ENCODE measurements at regions not wholly inside any gene's neighbourhood (a gene's known extent, or its start where the extent isn't known, plus 50 kb on each side); places are given as distances from the start of the nearest gene placed in this dataset.

DNA sequence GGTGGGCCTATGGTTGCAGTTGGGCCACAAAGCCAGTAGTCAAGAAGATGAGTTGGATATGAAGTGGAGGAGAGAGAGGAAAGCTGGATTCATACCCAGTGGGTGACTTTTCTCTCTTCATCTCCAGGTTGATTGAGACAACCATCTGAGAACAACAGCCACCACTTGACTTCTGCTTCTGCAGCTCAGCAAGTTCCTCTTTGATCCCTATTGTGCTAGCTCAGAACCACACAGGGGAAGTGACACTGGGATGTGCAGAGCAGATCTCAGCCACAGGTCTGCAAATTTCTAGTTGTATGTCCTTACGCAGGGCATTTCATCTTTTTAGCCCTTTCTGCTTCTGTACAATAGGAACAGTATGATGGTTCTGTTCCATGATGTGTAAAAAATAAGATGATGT is 459.2 kb upstream of the ARRDC4 start:
- DNase-seq (ENCODE audit: low read depth) = no peak

DNA sequence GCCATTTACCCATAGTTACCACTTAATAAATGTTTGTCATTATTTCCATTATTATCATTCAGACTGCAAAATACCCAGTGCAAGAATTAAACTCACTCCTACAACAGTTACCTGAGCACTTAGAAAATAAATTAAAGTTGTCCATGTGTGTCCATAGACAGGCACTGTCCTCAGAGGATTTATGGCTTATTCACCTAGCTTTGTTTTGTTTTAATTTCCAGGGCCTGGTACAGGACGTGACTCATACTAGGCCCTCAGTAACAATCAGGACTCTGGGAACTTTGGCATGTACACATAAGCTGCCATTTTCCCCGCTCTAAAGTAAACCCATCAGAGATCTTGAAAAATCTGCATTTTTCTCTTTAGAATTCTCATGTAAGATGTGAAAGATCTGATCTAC is 458.5 kb upstream of the ARRDC4 start:
- peak; percentile 42 for DNase-seq (ENCODE audit: low read depth)

DNA sequence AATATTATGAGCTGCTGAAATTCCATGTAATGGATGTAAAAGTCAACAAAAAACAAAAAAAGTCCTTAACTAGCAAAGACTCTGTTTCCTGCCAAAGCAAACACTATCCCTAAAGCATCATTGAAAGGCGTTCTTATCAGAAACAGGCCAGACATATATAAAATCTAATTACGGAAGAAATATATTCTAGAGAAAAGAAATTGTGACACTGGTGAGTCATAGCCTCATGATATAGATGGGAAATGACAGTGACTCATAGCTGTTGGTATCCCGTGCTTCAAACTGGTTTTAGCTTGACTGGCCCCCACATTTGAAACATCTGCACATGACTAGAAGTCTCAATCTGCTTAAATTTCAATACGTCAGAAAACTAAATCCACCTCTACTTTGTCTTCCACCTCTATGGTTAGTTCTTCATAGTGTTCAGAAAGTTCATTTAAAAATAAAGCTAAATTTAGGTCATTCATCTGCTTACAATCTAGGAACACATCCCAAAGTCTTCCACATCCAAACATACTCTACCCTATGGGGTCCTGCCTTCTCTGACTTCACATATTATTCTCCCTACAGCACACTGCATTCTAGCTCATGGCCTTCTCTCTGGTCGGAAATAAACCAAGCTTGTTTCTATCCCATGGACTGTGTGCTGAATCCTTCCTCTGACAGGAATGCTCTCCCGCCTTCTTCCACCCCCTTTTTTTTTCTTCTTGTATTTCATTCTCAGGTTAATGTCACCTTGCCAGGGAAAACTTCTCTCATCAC is 456.3 kb upstream of the ARRDC4 start:
- DNase-seq (ENCODE audit: low read depth) = peak; percentile 71

DNA sequence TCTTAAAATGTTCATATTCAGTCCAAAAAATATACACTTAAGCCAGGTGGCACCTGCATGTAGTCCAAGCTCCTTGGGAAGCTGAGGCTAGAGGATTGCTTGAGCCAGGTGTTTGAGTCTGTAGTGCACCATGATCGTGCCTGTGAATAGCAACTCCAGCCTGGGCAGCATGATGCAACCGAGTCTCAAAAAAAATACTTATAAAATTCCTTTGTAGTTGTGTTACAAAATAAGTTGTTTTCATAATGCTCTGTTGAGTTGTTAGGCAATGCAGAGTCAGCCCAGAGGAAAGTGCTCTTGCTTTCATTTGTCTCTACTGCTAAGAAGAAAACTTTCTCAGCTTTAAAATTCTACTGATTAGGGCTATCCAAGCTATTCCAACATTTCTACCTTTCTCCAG is 442.8 kb upstream of the ARRDC4 start:
- DNase-seq (ENCODE audit: low read depth) = no peak

DNA sequence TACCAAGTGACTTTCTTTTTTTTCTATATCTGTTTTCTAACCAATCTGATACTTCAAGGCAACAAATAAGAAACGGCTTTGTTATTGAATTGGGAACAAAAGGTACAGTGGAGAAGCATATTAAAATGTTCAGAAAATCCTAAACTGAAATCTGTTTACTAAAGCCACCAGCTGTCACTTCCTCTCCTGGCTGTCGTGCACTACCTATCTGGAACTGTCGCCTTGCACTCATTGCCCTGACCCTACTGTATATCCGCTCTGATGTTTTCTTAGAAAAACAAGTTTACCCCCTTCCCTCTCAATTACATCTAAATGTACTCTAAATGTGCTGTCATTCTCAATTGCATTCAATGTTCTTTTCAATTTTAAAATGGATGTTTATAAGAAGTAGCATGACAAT is 439.8 kb upstream of the ARRDC4 start:
- no peak for DNase-seq (ENCODE audit: low read depth)

DNA sequence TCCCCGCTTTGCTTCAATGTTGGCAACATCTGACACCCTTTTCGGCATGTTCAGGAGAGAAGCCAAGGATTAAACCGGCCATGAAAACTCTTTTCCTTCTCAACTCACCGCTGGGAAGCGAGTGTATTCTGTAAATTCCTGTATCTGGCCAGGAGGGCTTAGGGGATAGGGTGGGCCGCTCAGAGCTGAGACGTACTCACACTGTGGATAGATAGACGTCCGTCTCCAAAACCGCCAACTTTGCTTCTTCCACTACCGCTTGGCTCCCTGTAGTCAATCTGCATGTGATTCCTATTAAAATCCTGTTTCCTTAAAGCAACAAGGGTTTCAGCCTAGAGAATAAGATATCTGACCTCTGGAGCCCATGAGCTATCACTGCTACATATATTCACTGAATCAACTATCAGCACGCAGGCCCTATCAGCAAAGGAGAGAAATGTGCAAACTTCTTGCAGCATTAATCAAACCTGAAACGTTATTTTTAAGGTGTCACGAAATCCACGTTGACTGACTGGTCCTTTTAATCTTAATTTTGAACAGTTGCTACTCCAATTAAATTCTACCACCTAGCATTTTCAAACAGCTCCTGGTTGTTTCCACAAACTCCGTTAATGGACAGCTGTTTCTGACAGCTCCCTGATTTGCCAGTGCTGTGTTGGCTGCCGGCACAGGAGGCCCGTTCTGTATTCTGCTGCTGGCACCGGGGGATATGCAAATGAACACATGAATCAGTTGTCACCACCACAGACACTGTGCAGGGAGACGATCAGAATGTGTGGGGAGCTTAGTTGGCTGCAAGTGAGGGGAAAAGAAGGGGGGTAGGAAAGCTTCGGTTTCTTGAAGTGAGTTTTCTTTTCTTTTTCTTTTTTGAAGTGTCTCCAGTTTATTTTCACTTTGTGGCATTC is 438.9 kb upstream of the ARRDC4 start:
- no peak for DNase-seq (ENCODE audit: low read depth)

DNA sequence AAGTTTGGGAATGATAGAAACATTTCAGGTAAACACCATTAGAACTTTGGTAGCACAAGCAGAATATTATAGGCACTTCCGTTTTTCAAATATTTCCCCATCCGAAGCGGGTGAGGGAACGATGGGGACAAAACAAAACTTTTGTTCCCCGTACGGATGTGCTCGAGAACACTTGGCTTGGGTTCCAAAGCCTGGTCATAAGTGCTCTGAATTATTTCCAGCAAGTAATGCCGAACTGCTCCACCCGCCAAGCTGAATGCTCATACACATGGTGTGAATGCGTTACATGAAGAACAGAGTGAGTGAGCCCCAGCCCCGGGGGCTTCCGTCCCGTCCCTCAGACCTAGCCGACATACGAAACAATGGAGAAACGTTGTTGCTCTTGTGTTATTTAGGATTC is 438.2 kb upstream of the ARRDC4 start:
- no peak for DNase-seq (ENCODE audit: low read depth)

DNA sequence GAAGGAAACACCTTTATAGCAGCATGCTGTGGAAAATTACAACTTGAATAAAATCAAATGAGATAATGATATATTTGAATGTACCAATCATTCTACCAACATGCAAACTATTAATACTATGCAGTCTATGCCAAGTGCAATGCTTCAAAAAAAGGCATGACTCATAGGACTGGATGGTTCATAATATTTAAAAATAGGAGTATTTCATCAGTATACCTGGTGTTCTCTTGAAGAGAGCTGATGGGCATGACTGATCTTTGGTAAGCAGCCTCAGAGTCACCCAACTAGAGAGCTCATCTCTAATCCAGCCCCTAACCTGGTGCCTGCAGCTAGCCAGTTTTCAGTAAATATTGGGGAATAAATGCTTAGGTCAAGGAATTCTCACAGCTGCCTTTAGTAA is 434.7 kb upstream of the ARRDC4 start:
- no peak for DNase-seq (ENCODE audit: low read depth)

DNA sequence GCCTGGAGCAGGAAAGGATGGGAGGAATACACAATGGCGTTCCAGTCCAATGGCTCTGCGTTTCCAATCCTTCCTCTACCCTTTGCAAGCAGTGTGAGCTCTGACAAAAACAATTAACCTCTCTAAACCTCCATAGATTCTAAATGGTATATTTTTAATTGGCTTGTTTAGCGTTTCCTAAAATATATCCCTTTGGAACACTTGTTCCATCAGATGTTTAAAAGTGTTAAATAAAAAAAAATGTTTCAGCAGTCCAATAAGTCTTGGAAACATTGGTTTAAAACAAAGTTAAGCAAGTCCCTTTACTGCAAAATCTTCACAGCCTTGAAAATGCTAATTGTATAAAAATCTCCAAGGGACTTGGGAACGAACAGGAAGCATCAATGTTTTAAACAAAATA is 432.3 kb upstream of the ARRDC4 start:
- no peak for DNase-seq (ENCODE audit: low read depth)

DNA sequence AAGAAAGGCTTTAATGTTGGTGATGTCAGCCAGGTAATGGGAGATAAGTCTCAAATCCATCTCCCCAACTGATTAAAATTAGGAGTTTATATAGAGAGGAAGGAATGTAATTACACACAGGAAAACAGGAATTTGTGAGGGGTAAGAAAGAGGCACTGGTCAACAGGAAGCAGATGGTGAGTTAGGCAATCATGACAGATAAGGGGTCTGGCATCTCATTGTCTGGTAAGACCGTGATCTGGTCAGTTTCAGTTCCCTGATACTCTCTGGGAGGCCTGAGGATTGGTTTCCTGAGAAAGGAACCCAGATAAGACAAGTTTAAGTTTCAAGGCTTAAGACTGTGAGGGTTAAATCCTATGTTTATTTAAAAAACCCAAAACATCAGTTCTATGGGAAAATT is 414.7 kb upstream of the ARRDC4 start:
- no peak for DNase-seq (ENCODE audit: low read depth)

DNA sequence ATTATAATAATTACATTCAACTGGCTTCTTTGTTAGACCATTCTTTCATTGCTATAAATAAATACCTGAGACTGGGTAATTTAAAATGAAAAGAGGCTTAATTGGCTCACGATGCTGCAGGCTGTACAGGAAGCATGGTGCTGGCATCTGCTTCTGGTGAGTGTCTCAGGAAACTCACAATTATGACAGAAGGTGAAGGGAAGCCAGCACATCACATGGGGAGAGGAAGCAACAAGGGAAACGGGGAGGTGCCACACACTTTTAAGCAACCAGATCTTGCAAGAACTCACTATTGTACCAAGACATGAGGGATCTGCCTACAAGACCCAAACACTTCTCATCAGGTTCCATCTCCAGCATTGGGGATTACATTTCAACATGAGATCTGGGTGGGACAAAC is 413.1 kb upstream of the ARRDC4 start:
- DNase-seq (ENCODE audit: low read depth) = no peak

DNA sequence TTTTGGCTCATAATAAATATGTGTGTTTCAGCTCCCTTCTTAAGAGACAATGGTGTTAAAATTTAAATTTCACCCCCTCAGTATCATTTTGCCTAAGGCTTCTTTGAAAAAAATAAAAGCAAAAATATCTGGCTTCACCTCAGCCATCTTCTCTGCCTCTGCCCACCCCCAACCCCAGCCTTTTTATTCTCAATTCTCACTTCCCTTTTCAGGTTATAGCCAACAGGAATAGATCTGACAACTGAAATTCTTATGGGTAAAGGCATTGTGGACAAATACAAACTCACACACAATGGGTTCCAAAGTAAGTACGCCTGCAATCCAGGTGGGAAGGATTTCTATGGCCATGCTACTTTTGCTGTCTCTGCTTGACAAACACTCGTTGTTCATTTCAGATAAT is 399.0 kb upstream of the ARRDC4 start:
- DNase-seq (ENCODE audit: low read depth) = no peak

DNA sequence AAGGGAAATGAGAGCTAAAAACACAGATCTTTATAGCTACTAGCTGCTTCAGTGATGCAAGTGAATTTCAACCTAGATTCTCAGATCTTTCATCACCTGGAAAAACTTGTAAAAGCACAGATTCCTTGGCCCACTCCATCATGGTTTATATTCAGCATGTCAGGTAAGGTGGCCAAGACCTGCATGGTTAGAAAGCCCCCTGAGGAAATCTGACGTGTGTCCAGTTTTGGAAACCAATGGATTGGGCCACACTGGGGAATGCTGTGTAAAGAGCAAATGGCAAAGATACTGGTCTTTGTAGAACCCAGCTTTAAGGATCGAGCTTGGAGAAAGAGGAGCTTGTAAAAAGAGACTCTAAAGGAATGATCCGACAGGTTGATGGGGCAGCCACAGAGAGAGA is 397.0 kb upstream of the ARRDC4 start:
- DNase-seq (ENCODE audit: low read depth) = no peak

DNA sequence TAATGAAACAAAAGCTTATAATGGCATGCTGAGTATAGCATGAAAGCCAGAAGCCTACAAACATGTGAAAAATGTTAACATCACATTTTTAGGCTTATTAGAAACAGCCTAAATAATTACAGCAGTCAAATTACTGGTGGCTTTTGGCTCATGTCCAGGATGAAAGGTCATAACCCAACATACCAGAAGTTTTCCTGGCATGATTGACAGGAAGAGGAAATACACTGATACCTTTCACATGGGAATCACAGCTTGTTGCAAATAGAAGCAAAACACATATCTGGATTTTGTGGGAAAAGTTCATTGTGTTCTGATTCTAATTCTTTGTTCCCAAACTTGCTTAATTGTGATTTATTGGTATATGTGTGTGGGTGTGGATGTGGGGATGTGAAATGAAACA is 393.5 kb upstream of the ARRDC4 start:
- no peak for DNase-seq (ENCODE audit: low read depth)

DNA sequence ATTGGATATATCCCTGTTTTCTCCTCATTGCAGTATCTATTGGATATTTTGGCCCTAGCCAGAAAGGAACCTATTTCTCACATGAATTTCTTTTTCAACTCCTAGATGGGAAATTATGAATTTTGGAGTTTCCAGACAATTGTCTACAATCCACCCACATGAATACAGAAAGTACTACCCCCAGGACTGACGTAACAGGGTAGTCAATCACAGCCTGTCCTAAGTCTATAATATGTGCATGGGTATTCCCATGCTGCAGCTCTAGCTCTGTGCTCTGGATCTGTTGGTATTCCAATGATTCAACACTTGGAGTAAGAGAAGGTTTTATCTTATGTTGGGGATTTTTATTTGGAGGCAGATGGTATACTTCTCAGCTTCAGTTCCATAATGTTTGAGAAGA is 393.1 kb upstream of the ARRDC4 start:
- no peak for DNase-seq (ENCODE audit: low read depth)

DNA sequence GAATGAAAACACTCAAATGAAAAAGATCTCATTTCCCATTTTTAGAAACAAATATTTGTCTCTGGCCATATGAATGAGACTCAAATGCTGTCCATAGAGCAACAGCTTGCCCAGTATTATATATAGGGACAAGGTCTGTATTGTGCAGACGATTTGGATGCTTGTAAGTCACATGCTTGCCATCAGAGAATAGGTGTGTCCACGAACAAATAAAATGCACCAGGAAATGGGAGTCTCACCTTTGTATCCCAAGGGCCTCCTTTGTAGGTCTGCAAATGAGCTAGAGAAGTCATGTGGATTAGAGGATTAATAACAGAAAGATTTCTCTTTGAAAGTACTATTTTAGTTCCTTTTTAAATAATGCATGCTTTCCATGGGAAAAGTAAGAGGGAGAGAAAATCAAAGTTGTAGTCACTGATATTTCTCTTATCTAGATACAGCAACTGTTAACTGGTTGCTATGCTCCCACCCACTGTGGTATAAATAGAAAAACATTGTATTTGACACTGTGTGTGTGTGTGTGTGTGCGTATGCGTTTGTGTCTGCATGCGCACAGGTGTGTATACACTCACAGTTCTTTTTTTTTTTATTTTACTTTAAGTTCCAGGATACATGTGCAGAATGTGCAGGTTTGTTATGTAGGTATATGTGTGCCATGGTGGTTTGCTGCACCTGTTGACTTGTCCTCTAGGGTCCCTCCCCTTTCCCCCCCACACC is 383.4 kb upstream of the ARRDC4 start:
- DNase-seq (ENCODE audit: low read depth) = no peak

DNA sequence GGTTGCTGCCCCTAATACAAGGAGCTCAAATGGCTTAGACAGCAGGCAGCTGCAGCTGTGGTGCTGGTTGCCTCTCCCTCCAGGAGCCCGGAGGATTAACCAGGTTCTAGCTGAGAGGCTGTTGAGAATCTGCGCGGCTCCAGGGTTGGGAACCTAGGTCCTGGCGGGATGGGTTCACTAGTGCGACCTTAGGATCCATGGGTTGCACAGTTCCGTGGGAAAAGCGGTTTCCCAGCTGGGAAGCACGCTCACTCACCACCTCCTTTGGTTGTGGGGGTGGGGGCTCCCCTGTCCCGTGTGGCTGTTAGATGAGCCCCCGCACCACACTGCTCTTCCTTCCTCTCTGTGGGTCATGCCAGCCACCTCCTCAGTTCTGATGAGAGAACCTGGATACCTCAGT is 375.1 kb upstream of the ARRDC4 start:
- no peak for DNase-seq (ENCODE audit: low read depth)

DNA sequence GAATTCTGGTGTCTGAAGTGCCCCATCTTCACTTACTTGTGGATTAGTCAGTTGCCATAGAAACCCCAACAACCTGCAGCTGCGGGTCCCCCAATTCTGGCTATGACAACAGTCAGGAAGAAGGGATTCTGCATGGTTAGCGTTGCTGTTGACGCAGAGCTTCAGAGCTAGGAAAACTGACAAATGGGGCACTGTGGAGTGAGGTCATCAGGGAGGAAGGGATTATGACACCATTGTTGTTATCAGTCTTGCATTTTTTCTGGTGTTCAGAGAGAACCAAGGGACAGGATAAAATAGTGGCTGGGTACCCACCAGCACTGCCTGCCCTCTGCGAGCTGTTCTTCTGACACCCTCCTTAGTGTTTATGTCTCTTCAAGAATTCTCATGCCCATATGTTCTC is 367.7 kb upstream of the ARRDC4 start:
- DNase-seq (ENCODE audit: low read depth) = no peak

DNA sequence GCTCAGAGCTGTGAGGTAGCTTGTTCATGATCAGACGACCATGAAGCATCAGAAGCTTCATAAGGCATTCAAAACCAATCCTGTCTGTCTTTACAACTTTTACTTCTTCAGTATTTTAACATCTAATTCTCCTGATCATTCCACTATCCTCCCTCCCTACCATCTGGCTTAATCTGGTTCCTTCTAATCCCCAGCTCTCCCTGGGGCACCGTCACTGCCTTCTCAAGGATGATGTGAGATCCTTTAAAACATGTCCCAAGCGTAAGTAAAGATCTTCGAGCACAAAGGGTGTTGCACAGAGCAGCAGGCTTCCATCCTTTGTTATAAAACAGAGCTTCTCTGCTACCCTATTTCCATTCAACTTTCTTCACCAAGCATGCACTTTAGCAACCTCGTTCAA is 362.7 kb upstream of the ARRDC4 start:
- DNase-seq (ENCODE audit: low read depth) = no peak

DNA sequence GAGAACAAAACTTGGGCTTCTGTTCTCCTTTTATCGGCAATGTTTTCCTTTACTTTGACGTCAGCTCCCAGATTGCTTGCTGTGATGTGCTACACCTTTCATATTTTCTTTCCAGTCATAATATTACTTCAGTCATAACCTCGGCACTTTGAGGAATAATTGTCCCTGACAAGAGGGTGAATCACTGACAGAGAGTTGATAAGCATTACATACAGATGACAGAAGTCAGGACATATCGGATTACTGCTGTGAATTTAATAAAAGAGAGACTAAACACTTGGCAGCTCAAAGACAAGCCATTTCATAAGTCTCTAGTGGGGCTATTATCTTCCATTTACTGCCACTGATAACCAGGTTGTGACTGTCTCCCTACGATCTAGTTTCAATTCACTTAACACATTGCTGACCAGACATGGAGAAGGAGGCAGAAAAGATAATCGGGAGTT is 362.1 kb upstream of the ARRDC4 start:
- no peak for DNase-seq (ENCODE audit: low read depth)

DNA sequence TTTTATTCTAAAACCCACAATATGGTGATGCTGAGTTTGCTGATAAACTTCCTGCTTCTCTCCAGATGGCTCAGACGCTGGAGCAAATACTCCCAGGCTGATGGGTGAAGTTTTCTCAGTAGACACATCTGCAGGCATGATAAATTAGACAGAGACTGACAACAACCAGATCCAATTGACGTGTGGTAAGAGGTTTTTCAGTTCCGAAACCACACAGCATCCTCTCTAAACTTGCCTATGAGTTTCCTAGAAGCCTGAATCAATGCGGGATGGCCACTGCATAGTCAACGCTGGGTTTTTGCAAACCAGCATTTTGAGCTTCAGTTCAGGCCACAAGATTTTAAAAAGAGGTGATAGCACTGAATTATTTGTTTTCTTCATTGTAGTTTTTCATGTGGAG is 360.3 kb upstream of the ARRDC4 start:
- no peak for DNase-seq (ENCODE audit: low read depth)

DNA sequence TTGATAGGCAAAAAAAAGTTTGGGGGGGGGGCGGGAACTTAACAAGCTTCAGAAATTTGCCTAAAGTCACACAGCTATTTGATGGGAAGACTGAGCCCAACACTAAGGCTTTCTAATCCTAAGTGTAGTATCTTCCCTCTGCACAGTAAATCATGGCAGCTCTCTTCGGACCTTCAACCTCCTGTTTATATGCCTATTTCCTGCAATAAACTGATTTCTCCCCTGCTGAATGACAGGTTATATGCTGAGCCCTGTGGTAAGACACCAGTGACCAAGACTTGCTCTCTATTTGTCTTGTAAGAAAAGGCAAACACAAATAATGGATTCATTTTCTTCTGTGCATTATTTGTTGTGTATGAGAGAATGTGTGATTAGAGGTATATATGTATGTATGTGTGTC is 355.8 kb upstream of the ARRDC4 start:
- no peak for DNase-seq (ENCODE audit: low read depth)

DNA sequence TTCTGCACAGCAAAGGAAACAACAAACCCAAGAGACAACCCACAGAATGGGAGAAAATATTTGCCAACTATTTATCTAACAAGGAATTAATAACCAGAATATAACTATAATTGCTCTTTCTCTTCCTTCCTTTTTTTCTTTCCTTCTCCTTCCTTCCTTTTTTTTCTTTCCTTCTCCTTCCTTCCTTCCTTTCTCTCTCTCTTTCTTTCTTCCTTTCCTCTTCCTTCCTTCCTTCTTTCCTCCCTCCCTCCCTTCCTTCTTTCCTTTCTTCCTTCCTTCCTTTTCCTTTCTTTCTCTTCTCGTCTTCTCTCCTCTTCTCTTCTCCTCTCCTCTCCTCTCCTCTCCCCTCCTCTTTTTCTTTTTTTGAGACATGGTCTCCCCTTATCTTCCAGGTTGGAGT is 345.4 kb upstream of the ARRDC4 start:
- no peak for DNase-seq (ENCODE audit: low read depth)

All from non-pigmented ciliary epithelial cell (primary cell).